Chondrocyte (in vitro differentiated cells): ENCODE measurements at regions not wholly inside any gene's neighbourhood (a gene's known extent, or its start where the extent isn't known, plus 50 kb on each side); places are given as distances from the start of the nearest gene placed in this dataset.
"Not testable (repeated sequence)": the region's sequence is repeated elsewhere in the genome, so short reads cannot be mapped to it uniquely, and the experiment has no call there.

ENCODE experiments used
- DNase-seq: peaks from one replicate; pipeline ENCODE4 v3.0.0; 2021; ENCODE audit warnings: mixed read lengths, low spot score
- H3K27ac Mint-ChIP-seq: one replicate; pipeline ENCODE4 v1.8.0; 2021; ENCODE audit warnings: mild to moderate bottlenecking, moderate library complexity, mixed read lengths; ENCODE audit not compliant: unreplicated experiment
- H3K27me3 Mint-ChIP-seq: 2 replicates; pipeline ENCODE4 v1.8.0; 2021; ENCODE audit warnings: low read depth, mixed read lengths
- H3K36me3 Mint-ChIP-seq: 2 replicates; pipeline ENCODE4 v1.8.0; 2021; ENCODE audit warnings: low read depth, mixed read lengths
- H3K4me1 Mint-ChIP-seq: 2 replicates; pipeline ENCODE4 v1.8.0; 2021; ENCODE audit warnings: low read depth, mild to moderate bottlenecking, mixed read lengths
- H3K4me3 Mint-ChIP-seq: one replicate; pipeline ENCODE4 v1.8.0; 2021; ENCODE audit warnings: mild to moderate bottlenecking, moderate library complexity, mixed read lengths; ENCODE audit not compliant: unreplicated experiment
- H3K9me3 Mint-ChIP-seq: 2 replicates; pipeline ENCODE4 v1.8.0; 2021; ENCODE audit warnings: low read depth, mixed read lengths
- TF ChIP-seq, protein P1 (sequence below): fragments of 200-600 bp; sonication (generic); IDR thresholded peaks from 2 replicates; pipeline ENCODE4 v1.5.0; 2021; ENCODE audit warnings: antibody characterized with exemption, mild to moderate bottlenecking, moderate library complexity

- Mint-ChIP-seq H3K9me3 (no peaks in the 10 kb centered on the region), H3K27ac (no peak overlapping the region), H3K4me1 (no peaks in the 10 kb centered on the region), H3K36me3 (no peaks in the 10 kb centered on the region), H3K4me3 (no peak overlapping the region), H3K27me3 (no peaks in the 10 kb centered on the region)
- TF ChIP-seq, protein P1, sequence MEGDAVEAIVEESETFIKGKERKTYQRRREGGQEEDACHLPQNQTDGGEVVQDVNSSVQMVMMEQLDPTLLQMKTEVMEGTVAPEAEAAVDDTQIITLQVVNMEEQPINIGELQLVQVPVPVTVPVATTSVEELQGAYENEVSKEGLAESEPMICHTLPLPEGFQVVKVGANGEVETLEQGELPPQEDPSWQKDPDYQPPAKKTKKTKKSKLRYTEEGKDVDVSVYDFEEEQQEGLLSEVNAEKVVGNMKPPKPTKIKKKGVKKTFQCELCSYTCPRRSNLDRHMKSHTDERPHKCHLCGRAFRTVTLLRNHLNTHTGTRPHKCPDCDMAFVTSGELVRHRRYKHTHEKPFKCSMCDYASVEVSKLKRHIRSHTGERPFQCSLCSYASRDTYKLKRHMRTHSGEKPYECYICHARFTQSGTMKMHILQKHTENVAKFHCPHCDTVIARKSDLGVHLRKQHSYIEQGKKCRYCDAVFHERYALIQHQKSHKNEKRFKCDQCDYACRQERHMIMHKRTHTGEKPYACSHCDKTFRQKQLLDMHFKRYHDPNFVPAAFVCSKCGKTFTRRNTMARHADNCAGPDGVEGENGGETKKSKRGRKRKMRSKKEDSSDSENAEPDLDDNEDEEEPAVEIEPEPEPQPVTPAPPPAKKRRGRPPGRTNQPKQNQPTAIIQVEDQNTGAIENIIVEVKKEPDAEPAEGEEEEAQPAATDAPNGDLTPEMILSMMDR, result no peak
- no peak for DNase-seq
Observed at GRCh38 chr3:81349816-81350340, 411.6 kb downstream of the GBE1 start.

- DNase-seq, result no peak
- Mint-ChIP-seq H3K27ac (no peak overlapping the region), H3K27me3 (peaks cover 1% of the 10 kb centered on the region), H3K36me3 (no peaks in the 10 kb centered on the region), H3K4me3 (no peak overlapping the region), H3K4me1 (no peaks in the 10 kb centered on the region), H3K9me3 (no peaks in the 10 kb centered on the region)
- TF ChIP-seq, protein P1, result peak; percentile 79
Observed at GRCh38 chr3:81339040-81339845, 422.2 kb downstream of the GBE1 start.

DNA sequence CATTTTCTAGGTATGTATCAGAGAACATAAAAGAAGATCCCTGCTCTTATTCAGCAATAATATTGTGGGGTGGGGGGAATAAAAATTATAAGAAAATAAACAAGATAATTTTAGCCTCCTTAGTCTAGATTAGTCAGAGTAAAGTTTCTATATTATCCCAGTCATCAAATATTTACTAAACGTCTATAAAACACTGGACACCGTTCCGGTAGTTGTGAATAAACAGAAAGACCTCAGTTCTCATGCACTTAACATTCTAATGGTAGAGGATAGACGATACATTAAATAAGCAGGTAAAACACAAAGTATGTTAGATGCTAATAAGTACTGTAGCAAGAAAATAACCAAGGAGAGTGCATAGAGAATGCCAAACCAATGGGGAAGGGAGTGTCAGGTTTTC, 425.0 kb downstream of the GBE1 start:
- no peak overlapping the region for H3K27ac Mint-ChIP-seq
- peaks cover 1% of the 10 kb centered on the region for H3K27me3 Mint-ChIP-seq
- no peak for DNase-seq
- no peaks in the 10 kb centered on the region for H3K9me3 Mint-ChIP-seq
- no peaks in the 10 kb centered on the region for H3K36me3 Mint-ChIP-seq
- H3K4me3 Mint-ChIP-seq, result no peak overlapping the region
- H3K4me1 Mint-ChIP-seq, result no peaks in the 10 kb centered on the region
- TF ChIP-seq, protein P1, result no peak

DNA sequence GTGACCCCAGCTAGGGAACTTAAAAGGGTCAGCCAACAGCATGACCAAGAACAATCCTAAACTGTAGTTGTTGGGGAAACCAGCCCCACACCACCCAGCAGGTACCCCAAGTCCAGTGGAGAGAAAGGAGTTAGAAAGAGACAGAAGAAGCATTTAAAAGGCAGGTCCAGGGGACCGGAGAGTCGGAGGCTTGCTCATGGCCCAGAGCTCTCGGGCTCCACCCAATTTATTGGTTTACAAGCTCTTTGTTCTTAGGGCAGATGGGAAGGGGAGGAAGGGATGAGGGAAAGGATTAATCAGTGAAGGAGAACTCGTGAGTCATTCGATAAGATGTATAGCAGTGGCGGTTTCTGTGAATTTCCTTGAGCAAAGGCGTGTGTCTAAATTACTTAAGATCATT, 431.6 kb downstream of the GBE1 start:
- H3K4me1 Mint-ChIP-seq, H3K27me3 Mint-ChIP-seq, H3K27ac Mint-ChIP-seq, H3K9me3 Mint-ChIP-seq, DNase-seq, H3K4me3 Mint-ChIP-seq, H3K36me3 Mint-ChIP-seq: not testable (repeated sequence)

- Mint-ChIP-seq H3K36me3 (no peaks in the 10 kb centered on the region), H3K4me1 (no peaks in the 10 kb centered on the region), H3K27ac (no peak overlapping the region)
Observed at GRCh38 chr3:81326245-81326644, 435.2 kb downstream of the GBE1 start.

More at GRCh38 chr3:81326245-81326644, 435.2 kb downstream of the GBE1 start:
- Mint-ChIP-seq H3K4me3 (no peak overlapping the region), H3K9me3 (no peaks in the 10 kb centered on the region), H3K27me3 (no peaks in the 10 kb centered on the region)
- DNase-seq, result no peak
- TF ChIP-seq, protein P1, result no peak
